BLaER1 treated with 17β-estradiol and CSF1 and Interleukin-3, amounts not matched to agents 10 nM and 100 nM (cell line): ENCODE measurements at regions not wholly inside any gene's neighbourhood (a gene's known extent, or its start where the extent isn't known, plus 50 kb on each side); places are given as distances from the start of the nearest gene placed in this dataset.

Experiments
- H3K27ac ChIP-seq, 11 experiments: shearing (Covaris generic); formaldehyde crosslinking; 2 replicates each; pipeline ENCODE4 v1.8.1; 2022
- H3K27me3 ChIP-seq, 11 experiments: shearing (Covaris generic); formaldehyde crosslinking; 2 replicates each; pipeline ENCODE4 v1.8.1; 2022
- H3K36me3 ChIP-seq, 11 experiments: shearing (Covaris generic); formaldehyde crosslinking; 2 replicates each; pipeline ENCODE4 v1.8.1; 2022
- H3K4me1 ChIP-seq, 10 experiments: shearing (Covaris generic); formaldehyde crosslinking; 2 replicates each; pipeline ENCODE4 v1.8.1; 2022
- H3K4me2 ChIP-seq, 11 experiments: shearing (Covaris generic); formaldehyde crosslinking; 2 replicates each; pipeline ENCODE4 v1.8.1; 2022
- H3K4me3 ChIP-seq, 10 experiments: shearing (Covaris generic); formaldehyde crosslinking; 2 replicates each; pipeline ENCODE4 v1.8.1; 2022
- H3K9ac ChIP-seq, 11 experiments: shearing (Covaris generic); formaldehyde crosslinking; 2 replicates each; pipeline ENCODE4 v1.8.1; 2022
- H3K9me3 ChIP-seq, 11 experiments: shearing (Covaris generic); formaldehyde crosslinking; replicated peaks in 1 of 11; 2 replicates each; pipeline ENCODE4 v1.8.1; 2022
- H4K20me1 ChIP-seq, 11 experiments: shearing (Covaris generic); formaldehyde crosslinking; 2 replicates each; pipeline ENCODE4 v1.8.1; 2022
- Cebpa-rat ChIP-seq, 11 experiments: shearing (Covaris generic); IDR thresholded peaks; 2 replicates each; pipeline ENCODE4 v1.8.1; 2022

DNA sequence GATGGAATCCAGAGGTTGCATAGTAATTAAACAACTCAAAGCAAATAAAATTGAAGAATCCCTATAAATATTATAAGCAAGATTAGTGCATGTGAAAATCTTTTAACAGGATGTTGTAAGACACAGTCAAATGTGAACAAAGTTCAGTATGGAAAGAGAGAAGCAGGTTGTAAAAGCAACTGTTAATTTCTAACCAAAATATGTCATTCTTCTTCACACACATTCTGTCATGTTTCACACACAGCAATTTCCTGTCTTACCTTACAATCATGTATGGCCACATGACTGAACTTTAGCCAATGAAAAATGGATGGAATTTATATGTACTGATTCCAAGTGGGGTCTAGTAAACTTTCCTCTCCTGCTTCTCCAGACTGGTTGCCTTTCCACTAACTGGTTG is 527.7 kb upstream of the TMPRSS15 start:
- no peaks in the 10 kb centered on the region for H4K20me1 ChIP-seq
- no peak overlapping the region for H3K4me3 ChIP-seq
- no peaks in the 10 kb centered on the region for H3K9me3 ChIP-seq
- H3K27me3 ChIP-seq = no peaks in the 10 kb centered on the region
- H3K4me1 ChIP-seq = no peaks in the 10 kb centered on the region
- H3K4me2 ChIP-seq = no peak overlapping the region
- H3K9ac ChIP-seq = no peak overlapping the region
- no peaks in the 10 kb centered on the region for H3K36me3 ChIP-seq
- no peak for TF ChIP-seq Cebpa-rat (IDR thresholded peaks at IDR 0.05)
- no peak overlapping the region for H3K27ac ChIP-seq

DNA sequence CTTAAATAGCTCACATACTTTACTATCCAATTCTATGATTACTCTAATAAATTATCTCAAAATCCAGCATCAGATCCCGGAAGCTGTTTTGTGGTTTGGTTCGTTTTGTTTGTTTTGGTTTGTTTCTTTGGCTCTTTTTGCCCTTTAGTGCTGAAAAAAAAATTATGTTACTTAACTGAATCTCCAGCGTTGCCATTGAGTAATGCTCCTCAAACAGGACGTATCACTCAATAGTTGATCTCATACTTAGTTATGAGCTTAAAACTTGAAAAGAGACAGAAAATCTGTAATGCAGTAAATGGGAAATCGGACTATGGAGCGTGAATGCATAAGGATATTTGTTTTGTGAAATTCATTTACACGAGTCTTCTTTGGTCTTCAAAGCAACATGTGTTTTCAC is 533.8 kb upstream of the TMPRSS15 start:
- H3K27me3 ChIP-seq = no peaks in the 10 kb centered on the region
- no peak overlapping the region for H3K27ac ChIP-seq
- TF ChIP-seq Cebpa-rat (IDR thresholded peaks at IDR 0.05) = no peak
- H3K9me3 ChIP-seq = no peaks in the 10 kb centered on the region
- H4K20me1 ChIP-seq = no peaks in the 10 kb centered on the region
- H3K36me3 ChIP-seq = no peaks in the 10 kb centered on the region
- no peaks in the 10 kb centered on the region for H3K4me1 ChIP-seq
- H3K9ac ChIP-seq = no peak overlapping the region
- no peak overlapping the region for H3K4me2 ChIP-seq
- H3K4me3 ChIP-seq = no peak overlapping the region

DNA sequence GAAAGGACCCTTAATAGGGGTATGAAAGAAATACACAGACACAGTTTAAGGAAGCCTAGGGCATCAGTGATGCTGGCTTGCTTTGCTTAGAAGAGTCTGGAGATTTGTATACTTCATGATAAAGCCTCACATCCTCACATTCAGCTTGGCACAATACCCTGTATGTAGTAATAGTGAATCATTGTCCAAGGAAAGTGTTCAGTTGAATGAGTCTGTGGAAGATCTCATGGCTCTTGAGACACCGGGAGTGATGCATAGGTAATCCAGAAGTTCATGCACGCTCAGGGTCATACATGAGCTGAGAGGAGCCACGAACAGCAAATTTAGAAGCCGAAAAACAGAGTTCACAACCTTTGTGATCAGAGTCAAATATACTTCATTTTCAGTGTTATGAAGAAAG is 537.2 kb upstream of the TMPRSS15 start:
- H4K20me1 ChIP-seq = no peaks in the 10 kb centered on the region
- no peaks in the 10 kb centered on the region for H3K9me3 ChIP-seq
- H3K27ac ChIP-seq = no peak overlapping the region
- no peak overlapping the region for H3K4me2 ChIP-seq
- H3K27me3 ChIP-seq = no peaks in the 10 kb centered on the region
- no peak for TF ChIP-seq Cebpa-rat (IDR thresholded peaks at IDR 0.05)
- H3K4me1 ChIP-seq = no peaks in the 10 kb centered on the region
- no peak overlapping the region for H3K4me3 ChIP-seq
- no peaks in the 10 kb centered on the region for H3K36me3 ChIP-seq
- no peak overlapping the region for H3K9ac ChIP-seq

DNA sequence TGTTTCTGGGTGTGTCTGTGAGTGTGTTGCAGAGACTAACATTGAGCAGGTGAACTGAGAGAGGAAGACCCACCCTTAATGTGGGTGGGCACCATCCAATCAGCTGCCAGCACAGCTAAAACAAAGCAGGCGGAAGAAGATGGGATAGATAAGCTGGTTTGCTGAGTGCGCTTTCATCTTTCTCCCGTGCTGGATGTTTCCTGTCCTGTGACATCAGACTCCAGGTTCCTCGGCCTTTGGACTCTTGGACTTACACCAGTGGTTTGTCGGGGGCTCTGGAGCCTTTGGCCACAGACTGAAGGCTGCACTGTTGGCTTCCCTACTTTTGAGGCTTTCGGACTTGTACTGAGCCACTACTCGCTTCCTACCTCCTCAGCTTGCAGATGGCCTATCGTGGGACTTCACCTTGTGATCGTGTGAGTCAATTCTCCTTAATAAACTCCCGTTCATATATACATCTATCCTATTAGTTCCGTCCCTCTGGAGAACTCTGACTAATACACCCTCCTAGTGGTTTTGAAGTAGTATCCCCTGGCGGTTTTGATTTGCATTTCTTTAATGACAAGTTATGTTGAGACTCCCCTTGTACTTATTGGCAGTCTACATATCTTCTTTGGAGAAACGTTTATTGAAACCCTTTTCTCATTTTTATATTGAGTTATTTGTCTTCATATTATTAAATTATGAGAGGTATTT is 546.6 kb upstream of the TMPRSS15 start:
- Histone ChIP-seq H3K27me3 (no peaks in the 10 kb centered on the region), H3K4me3 (no peak overlapping the region), H3K36me3 (no peaks in the 10 kb centered on the region), H3K27ac (no peak overlapping the region), H4K20me1 (no peaks in the 10 kb centered on the region; a peak in 1 of 22 replicates), H3K4me1 (no peaks in the 10 kb centered on the region), H3K4me2 (no peak overlapping the region), H3K9me3 (no peaks in the 10 kb centered on the region), H3K9ac (no peak overlapping the region)
- TF ChIP-seq Cebpa-rat (IDR thresholded peaks at IDR 0.05) = no peak

GRCh38 chr21:18951271-18952038 is 547.9 kb upstream of the TMPRSS15 start:
- Histone ChIP-seq H3K4me1 (no peaks in the 10 kb centered on the region), H3K4me3 (no peak overlapping the region), H3K9me3 (no peaks in the 10 kb centered on the region), H3K27ac (no peak overlapping the region), H4K20me1 (no peaks in the 10 kb centered on the region; a peak in 1 of 22 replicates), H3K27me3 (no peaks in the 10 kb centered on the region), H3K4me2 (no peak overlapping the region), H3K9ac (no peak overlapping the region), H3K36me3 (no peaks in the 10 kb centered on the region)
- TF ChIP-seq Cebpa-rat (IDR thresholded peaks at IDR 0.05) = no peak

- H3K9ac ChIP-seq = no peak overlapping the region
- no peaks in the 10 kb centered on the region for H3K9me3 ChIP-seq
- no peaks in the 10 kb centered on the region for H3K36me3 ChIP-seq
- H4K20me1 ChIP-seq = no peaks in the 10 kb centered on the region; a peak in 1 of 22 replicates
- TF ChIP-seq Cebpa-rat (IDR thresholded peaks at IDR 0.05) = no peak
- H3K4me2 ChIP-seq = no peak overlapping the region
- no peaks in the 10 kb centered on the region for H3K27me3 ChIP-seq
- H3K27ac ChIP-seq = no peak overlapping the region
- no peak overlapping the region for H3K4me3 ChIP-seq
- H3K4me1 ChIP-seq = no peaks in the 10 kb centered on the region
Measured at GRCh38 chr21:18954441-18954844, 550.9 kb upstream of the TMPRSS15 start.

DNA sequence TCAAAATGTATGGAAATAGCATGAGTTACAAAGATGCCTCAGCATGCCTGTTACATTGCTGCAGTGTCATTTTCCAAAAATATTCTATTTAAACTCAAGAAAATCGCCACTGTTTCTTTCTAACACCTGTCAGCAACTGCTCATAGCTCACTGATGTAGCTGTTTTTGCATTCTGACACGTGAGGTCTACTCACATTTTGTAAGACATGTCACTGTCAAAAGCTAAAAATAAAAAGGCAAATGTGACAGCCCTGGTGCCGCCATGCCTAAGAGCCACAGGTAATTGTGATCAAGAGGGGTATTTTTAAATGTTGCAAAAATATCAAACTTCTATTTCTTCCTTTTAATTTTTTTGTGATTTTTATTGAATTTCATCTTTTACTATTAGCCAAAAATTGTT is 556.2 kb upstream of the TMPRSS15 start:
- Histone ChIP-seq H3K36me3 (no peaks in the 10 kb centered on the region), H3K4me1 (no peaks in the 10 kb centered on the region), H3K9me3 (no peaks in the 10 kb centered on the region), H3K4me2 (no peak overlapping the region), H3K9ac (no peak overlapping the region), H3K27me3 (no peaks in the 10 kb centered on the region), H4K20me1 (no peaks in the 10 kb centered on the region), H3K27ac (no peak overlapping the region), H3K4me3 (no peak overlapping the region)
- no peak for TF ChIP-seq Cebpa-rat (IDR thresholded peaks at IDR 0.05)

DNA sequence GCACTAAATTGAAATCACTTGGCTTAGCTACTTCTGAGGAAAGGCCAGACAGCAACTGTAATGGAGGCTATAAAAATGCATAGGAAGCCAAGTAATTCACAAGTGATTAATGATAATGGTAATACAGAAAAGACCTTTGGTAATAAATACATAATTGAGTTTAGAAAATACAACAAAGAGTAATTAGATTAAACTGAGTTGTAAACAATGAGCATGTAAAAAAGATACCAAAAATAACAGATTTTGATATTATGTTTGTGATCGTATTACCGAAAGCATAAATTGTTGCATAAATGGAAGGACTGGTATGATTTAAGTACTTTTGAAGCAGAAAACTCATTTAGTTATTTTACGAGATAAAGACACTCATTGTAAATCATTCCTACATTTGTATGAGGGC is 556.7 kb upstream of the TMPRSS15 start:
- H3K27ac ChIP-seq = no peak overlapping the region
- no peaks in the 10 kb centered on the region for H3K9me3 ChIP-seq
- TF ChIP-seq Cebpa-rat (IDR thresholded peaks at IDR 0.05) = no peak
- no peak overlapping the region for H3K4me2 ChIP-seq
- H4K20me1 ChIP-seq = no peaks in the 10 kb centered on the region
- H3K36me3 ChIP-seq = no peaks in the 10 kb centered on the region
- H3K27me3 ChIP-seq = no peaks in the 10 kb centered on the region
- H3K9ac ChIP-seq = no peak overlapping the region
- H3K4me1 ChIP-seq = no peaks in the 10 kb centered on the region
- no peak overlapping the region for H3K4me3 ChIP-seq

- H3K4me2 ChIP-seq = no peak overlapping the region
- H3K4me3 ChIP-seq = no peak overlapping the region
- H4K20me1 ChIP-seq = no peaks in the 10 kb centered on the region
- H3K4me1 ChIP-seq = no peaks in the 10 kb centered on the region
- H3K9me3 ChIP-seq = no peaks in the 10 kb centered on the region
- H3K27me3 ChIP-seq = no peaks in the 10 kb centered on the region
- no peak overlapping the region for H3K27ac ChIP-seq
- no peaks in the 10 kb centered on the region for H3K36me3 ChIP-seq
- TF ChIP-seq Cebpa-rat (IDR thresholded peaks at IDR 0.05) = no peak
- H3K9ac ChIP-seq = no peak overlapping the region
Measured at GRCh38 chr21:18970416-18970815, 566.8 kb upstream of the TMPRSS15 start.

DNA sequence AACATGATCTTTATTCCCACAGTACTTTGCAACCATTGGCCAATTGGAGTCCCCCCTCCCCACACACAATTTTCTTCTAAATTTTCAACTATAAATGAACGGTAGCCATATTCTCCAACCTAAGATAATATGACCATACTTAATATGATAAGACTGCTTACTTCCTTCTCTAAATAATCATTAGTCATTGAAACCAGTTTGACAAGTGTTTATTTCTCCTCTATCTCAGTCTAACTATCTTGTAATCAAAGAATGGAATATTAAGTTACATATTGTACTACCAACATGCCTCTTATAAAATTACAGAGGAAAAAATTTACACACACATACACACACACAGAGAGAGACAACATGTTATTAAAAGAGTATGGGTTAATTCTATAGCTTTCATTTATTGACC is 567.4 kb upstream of the TMPRSS15 start:
- Histone ChIP-seq H4K20me1 (no peaks in the 10 kb centered on the region), H3K27me3 (no peaks in the 10 kb centered on the region), H3K4me1 (no peaks in the 10 kb centered on the region), H3K36me3 (no peaks in the 10 kb centered on the region), H3K9ac (no peak overlapping the region), H3K9me3 (no peaks in the 10 kb centered on the region), H3K4me2 (no peak overlapping the region), H3K27ac (no peak overlapping the region), H3K4me3 (no peak overlapping the region)
- no peak for TF ChIP-seq Cebpa-rat (IDR thresholded peaks at IDR 0.05)
